Stimulated activated CD8-positive, alpha-beta memory T cell treated with anti-CD3 and anti-CD28 coated beads, Interleukin-7, amount 100 ng/mL, for 1 hour (primary cell): ENCODE measurements at regions not wholly inside any gene's neighbourhood (a gene's known extent, or its start where the extent isn't known, plus 50 kb on each side); places are given as distances from the start of the nearest gene placed in this dataset.

Source experiments
- DNase-seq, 2 donors: peaks; one replicate each; pipeline ENCODE4 v3.0.0-alpha.2; 2020; ENCODE audit warnings: low read depth in 2 of 2

DNA sequence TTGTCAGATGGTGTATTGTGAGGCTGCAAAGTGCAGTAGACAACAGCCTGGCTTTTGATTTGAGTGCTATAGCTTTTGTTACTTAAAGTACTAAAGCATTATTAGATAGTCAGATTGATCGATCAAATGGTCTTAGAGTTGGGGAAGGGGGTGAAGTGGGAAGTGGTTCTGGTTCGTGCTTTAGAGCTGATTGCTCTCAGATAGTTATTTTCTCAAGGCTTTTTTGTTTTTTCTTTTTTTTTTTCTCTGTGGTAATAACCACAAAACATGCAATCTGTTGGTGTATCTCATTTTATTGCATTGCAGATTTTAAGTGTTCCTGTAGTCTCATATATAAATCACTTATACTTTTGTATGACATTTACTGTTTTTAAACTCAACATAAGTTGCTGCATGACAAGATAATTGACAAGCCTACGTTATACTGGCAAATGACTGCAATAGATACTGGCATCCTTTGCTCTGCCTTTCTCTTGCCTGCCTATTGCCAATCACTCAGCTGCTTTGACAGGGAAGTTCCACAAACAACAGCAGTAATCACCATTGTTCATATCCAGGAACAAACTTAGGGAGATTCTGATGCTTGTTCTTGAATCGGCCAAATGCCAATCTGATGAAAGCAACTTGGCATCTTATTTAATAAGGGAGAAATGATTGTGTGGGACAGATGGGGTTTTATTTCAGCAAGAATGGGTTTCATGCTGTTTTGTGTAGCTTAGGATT lies 125.0 kb upstream of the B3GALT2 start:
- DNase-seq, result no peak

- no peak for DNase-seq
These were observed 124.2 kb upstream of the B3GALT2 start for GRCh38 chr1:193310564-193310963.

GRCh38 chr1:193309936-193310475 lies 123.6 kb upstream of the B3GALT2 start:
- no peak for DNase-seq

DNA sequence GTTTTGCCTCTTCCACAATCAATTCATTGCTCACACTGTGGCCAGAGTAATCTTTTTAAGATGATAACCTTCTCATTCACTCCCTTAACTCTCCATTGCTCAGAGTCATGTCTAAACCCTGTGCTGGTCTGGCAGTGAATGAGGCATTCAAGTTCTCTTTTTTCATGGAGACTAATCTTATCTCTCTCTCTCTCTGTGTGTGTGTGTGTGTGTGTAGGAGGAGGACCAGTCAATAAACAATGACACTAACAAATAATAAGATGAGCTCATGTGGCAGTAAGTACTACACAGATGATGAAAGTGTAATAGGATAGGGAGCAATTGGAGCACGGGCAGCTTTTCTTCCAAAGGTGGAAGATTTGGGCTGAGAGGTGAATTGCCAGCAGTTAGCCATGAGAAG lies 122.0 kb upstream of the B3GALT2 start:
- no peak for DNase-seq

DNA sequence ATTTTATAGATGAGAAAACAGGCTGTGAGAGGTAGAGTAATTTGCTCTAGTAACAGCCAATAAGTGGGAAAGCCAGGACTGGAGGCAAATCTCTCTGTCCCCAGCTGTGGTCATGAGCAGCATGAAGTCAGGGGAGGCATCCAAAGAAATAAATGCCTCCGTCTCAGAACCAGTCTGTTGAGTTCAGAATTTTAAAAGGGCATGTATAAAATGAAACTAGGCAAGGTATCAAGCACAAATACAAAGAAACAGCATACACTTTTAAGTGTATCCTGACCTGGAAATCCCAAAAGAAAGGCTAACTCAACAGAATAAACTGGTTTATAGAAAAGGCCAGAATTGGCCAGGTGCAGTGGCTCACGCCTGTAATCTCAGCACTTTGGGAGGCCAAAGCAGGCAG lies 120.0 kb upstream of the B3GALT2 start:
- DNase-seq, result no peak
